Endothelial cell of umbilical vein (primary cell): ENCODE measurements at regions not wholly inside any gene's neighbourhood (a gene's known extent, or its start where the extent isn't known, plus 50 kb on each side); places are given as distances from the start of the nearest gene placed in this dataset.

ENCODE experiments used
- BruUV-seq: library from RNA; stranded (reverse); fragments of 400-500 nt; replicated peaks from 2 replicates; lab custom pipeline; 2021; lab: Mats Ljungman, UMichigan
- CTCF ChIA-PET: fragments of 300-600, 350-600 bp; sonication (Branson Sonifier 250); formaldehyde crosslinking; loops from one replicate; lab custom pipeline; 2021; ENCODE audit warnings: antibody characterized with exemption, inconsistent platforms; lab: Charles Lee
- POLR2A ChIA-PET: fragments of 300-600, 350-600 bp; sonication (Branson Sonifier 250); formaldehyde crosslinking; loops from one replicate; lab custom pipeline; 2021; ENCODE audit warnings: antibody characterized with exemption, inconsistent platforms; lab: Charles Lee
- DNase-seq: peaks from one replicate; pipeline ENCODE4 v3.0.0-alpha.2; 2011; ENCODE audit warnings: low read depth, low spot score
- FAIRE-seq: peaks from 2 replicates; lab custom pipeline; 2011; peaks lifted over from hg19 to GRCh38; lab: Jason Lieb, UNC
- H2AFZ ChIP-seq: 2 replicates; pipeline ENCODE4 v1.6.0; 2012; ENCODE audit warnings: low read depth, low read length, control low read depth, inconsistent platforms
- H3K27ac ChIP-seq: 2 replicates; pipeline ENCODE4 v1.5.1; 2011; ENCODE audit warnings: low read depth, mild to moderate bottlenecking, control low read depth, low read length, moderate library complexity; ENCODE audit not compliant: insufficient read depth
- H3K27me3 ChIP-seq, 2 experiments: 2 replicates each; pipeline versions ENCODE4 v1.6.0 to v1.6.1; 2011; ENCODE audit warnings: low read length in 2 of 2, mixed read lengths in 1 of 2; ENCODE audit not compliant: control insufficient read depth in 2 of 2, insufficient read depth in 2 of 2
- H3K36me3 ChIP-seq, 2 experiments: 2 replicates in 1 of 2; 3 replicates in 1 of 2; pipeline ENCODE4 v1.5.1; 2011; ENCODE audit warnings: low read length in 2 of 2, mild to moderate bottlenecking in 1 of 2, moderate library complexity in 1 of 2; ENCODE audit not compliant: control insufficient read depth in 2 of 2, insufficient read depth in 2 of 2; ENCODE audit errors: extremely low read depth in 1 of 2
- H3K4me1 ChIP-seq: 3 replicates; pipeline ENCODE4 v1.5.1; 2011; ENCODE audit warnings: mild to moderate bottlenecking, low read length; ENCODE audit not compliant: control insufficient read depth, insufficient read depth; ENCODE audit errors: extremely low read depth
- H3K4me2 ChIP-seq: 2 replicates; pipeline ENCODE4 v1.6.1; 2011; ENCODE audit warnings: low read length, control low read depth, mixed read lengths; ENCODE audit not compliant: insufficient read depth
- H3K4me3 ChIP-seq, 3 experiments: fragments of 200-600 bp in 1 of 3; sonication (generic), shearing (Covaris generic) in 1 of 3; replicated peaks in 1 of 3; 2 replicates each; pipeline ENCODE4 v1.5.1; 2011 to 2016; ENCODE audit warnings: control low read depth in 3 of 3, low read length in 3 of 3, mild to moderate bottlenecking in 2 of 3, inconsistent platforms in 1 of 3, low read depth in 1 of 3, moderate library complexity in 1 of 3; ENCODE audit not compliant: insufficient read depth in 1 of 3
- H3K79me2 ChIP-seq: 2 replicates; pipeline ENCODE4 v1.6.0; 2012; ENCODE audit warnings: low read length, inconsistent platforms; ENCODE audit not compliant: control insufficient read depth, insufficient read depth
- H3K9ac ChIP-seq: replicated peaks from 2 replicates; pipeline ENCODE3; 2011; ENCODE audit warnings: low read length, control low read depth; ENCODE audit not compliant: insufficient read depth; ENCODE audit errors: extremely low read depth
- H3K9me1 ChIP-seq: replicated peaks from 3 replicates; pipeline ENCODE4 v1.6.0; 2011; ENCODE audit warnings: mild to moderate bottlenecking, low read length; ENCODE audit not compliant: control insufficient read depth, insufficient read depth; ENCODE audit errors: extremely low read depth
- H3K9me3 ChIP-seq: replicated peaks from 2 replicates; pipeline ENCODE4 v1.5.1; 2012; ENCODE audit warnings: low read length, inconsistent platforms; ENCODE audit not compliant: control insufficient read depth, insufficient read depth
- H4K20me1 ChIP-seq: replicated peaks from 2 replicates; pipeline ENCODE3; 2011; ENCODE audit warnings: mild to moderate bottlenecking, low read length; ENCODE audit not compliant: control insufficient read depth, insufficient read depth; ENCODE audit errors: extremely low read depth
- EZH2 ChIP-seq: IDR thresholded peaks from 2 replicates; pipeline ENCODE4 v1.6.1; 2012; ENCODE audit warnings: borderline replicate concordance, low read depth, mild to moderate bottlenecking, moderate library complexity, low read length, inconsistent platforms; ENCODE audit not compliant: severe bottlenecking
- FOS ChIP-seq: IDR thresholded peaks from 2 replicates; pipeline ENCODE4 v1.6.1; 2011; ENCODE audit warnings: mild to moderate bottlenecking, low read length, moderate library complexity, borderline replicate concordance; ENCODE audit not compliant: insufficient read depth
- GATA2 ChIP-seq: IDR thresholded peaks from 2 replicates; pipeline ENCODE4 v1.7.0; 2011; ENCODE audit warnings: low read depth, mild to moderate bottlenecking, moderate library complexity, mixed read lengths, low read length; ENCODE audit not compliant: insufficient read length, insufficient read depth
- JUN ChIP-seq: IDR thresholded peaks from 2 replicates; pipeline ENCODE4 v1.6.1; 2011; ENCODE audit warnings: borderline replicate concordance, low read depth; ENCODE audit not compliant: insufficient read length, insufficient read depth
- POLR2A ChIP-seq: IDR thresholded peaks from 2 replicates; pipeline ENCODE4 v1.6.1; 2012; ENCODE audit warnings: low read depth, mild to moderate bottlenecking, control low read depth, low read length
- POLR2AphosphoS5 ChIP-seq: IDR thresholded peaks from 2 replicates; pipeline ENCODE4 v1.6.1; 2012; ENCODE audit warnings: low read depth, mild to moderate bottlenecking, control low read depth, low read length, moderate library complexity; ENCODE audit not compliant: insufficient read depth
- dilution Hi-C: fragments of 300-500 bp; cut with MboI; formaldehyde crosslinking; loops from one replicate; pipeline ENCODE4 v1.15.0; 2019; ENCODE audit warnings: low sequenced_read_pairs; ENCODE audit not compliant: extremely low pct_ligation_motif_present
- intact Hi-C: fragments of 100-400 bp; cut with micrococcal nuclease; formaldehyde crosslinking; loops from one replicate; pipeline ENCODE4 v1.10.0; 2022
- TF ChIP-seq, protein P1 (sequence below), 2 donors: IDR thresholded peaks; 1 replicate in 1 of 2; 2 replicates in 1 of 2; pipeline ENCODE4 v1.5.1; 2011; ENCODE audit warnings: low read length in 2 of 2, mild to moderate bottlenecking in 2 of 2, moderate library complexity in 2 of 2, control low read depth in 1 of 2, inconsistent platforms in 1 of 2, low read depth in 1 of 2; ENCODE audit not compliant: insufficient read depth in 1 of 2; ENCODE audit errors: extremely low read depth in 1 of 2
- TF ChIP-seq, protein P2 (sequence below): IDR thresholded peaks from 2 replicates; pipeline ENCODE4 v1.6.1; 2011; ENCODE audit not compliant: insufficient read depth, insufficient read length

DNA sequence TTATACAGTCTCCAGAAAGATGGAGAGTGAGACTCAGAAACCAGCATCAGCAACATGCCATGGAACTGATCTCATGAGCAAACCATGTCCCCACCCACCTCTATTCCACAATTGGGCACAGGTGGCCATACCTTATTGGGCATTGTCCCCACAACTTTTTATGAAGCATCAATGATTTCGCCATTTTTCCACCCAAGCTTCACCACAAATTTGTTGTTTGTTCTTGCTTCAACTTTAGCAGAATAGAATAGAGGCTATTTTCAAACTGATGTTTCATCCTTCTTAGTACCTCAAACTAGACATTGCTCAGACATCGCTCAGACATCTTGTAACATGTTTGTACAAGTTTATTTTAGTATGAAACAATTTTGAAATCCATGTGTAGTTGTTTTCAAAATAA, 112.5 kb upstream of the TMTC2 start:
- POLR2A ChIA-PET = no interaction called here
- no peak for DNase-seq
- H3K79me2 ChIP-seq = no peaks in the 10 kb centered on the region
- CTCF ChIA-PET = no interaction called here
- H3K27me3 ChIP-seq = no peaks in the 10 kb centered on the region
- no TSS peak for BruUV-seq
- no peak overlapping the region for H2AFZ ChIP-seq
- no peak overlapping the region for H3K27ac ChIP-seq
- no peaks in the 10 kb centered on the region for H3K36me3 ChIP-seq
- no peaks in the 10 kb centered on the region for H3K9me3 ChIP-seq
- intact Hi-C loops = no loop called here
- FAIRE-seq = no peak
- no peak overlapping the region for H3K4me3 ChIP-seq
- H3K4me1 ChIP-seq = no peaks in the 10 kb centered on the region
- no peak overlapping the region for H3K9ac ChIP-seq
- no peaks in the 10 kb centered on the region for H3K9me1 ChIP-seq
- TF ChIP-seq EZH2 = no peak
- TF ChIP-seq, protein P1, sequence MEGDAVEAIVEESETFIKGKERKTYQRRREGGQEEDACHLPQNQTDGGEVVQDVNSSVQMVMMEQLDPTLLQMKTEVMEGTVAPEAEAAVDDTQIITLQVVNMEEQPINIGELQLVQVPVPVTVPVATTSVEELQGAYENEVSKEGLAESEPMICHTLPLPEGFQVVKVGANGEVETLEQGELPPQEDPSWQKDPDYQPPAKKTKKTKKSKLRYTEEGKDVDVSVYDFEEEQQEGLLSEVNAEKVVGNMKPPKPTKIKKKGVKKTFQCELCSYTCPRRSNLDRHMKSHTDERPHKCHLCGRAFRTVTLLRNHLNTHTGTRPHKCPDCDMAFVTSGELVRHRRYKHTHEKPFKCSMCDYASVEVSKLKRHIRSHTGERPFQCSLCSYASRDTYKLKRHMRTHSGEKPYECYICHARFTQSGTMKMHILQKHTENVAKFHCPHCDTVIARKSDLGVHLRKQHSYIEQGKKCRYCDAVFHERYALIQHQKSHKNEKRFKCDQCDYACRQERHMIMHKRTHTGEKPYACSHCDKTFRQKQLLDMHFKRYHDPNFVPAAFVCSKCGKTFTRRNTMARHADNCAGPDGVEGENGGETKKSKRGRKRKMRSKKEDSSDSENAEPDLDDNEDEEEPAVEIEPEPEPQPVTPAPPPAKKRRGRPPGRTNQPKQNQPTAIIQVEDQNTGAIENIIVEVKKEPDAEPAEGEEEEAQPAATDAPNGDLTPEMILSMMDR (IDR thresholded peaks at IDR 0.05; ENCODE audit: extremely low read depth in 1 of 2, insufficient read depth in 1 of 2, low read depth in 1 of 2, low read length in 2 of 2) = no peak
- TF ChIP-seq POLR2AphosphoS5 = no peak
- TF ChIP-seq JUN = no peak
- TF ChIP-seq POLR2A = no peak
- no peak for TF ChIP-seq FOS
- no peak for TF ChIP-seq GATA2
- H4K20me1 ChIP-seq = no peaks in the 10 kb centered on the region
- dilution Hi-C loops = no loop called here
- no peak overlapping the region for H3K4me2 ChIP-seq

DNA sequence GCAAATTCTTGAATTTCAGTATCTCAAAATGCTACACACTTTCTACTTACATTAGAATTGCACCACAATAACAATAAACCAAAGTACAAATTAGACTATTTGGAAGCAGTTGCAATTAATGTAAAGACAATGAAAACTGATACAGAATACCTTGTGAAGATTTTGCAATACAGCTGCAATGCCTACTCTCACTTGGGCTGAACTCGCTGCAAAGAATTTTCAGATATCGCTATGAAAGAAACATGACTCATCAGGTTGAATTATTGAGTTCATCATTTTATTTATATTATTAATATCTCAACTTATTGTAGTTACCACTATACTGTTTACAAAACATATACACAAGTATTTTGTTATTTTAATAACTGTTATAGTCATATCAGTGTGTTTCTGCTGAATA, 108.0 kb upstream of the TMTC2 start:
- no TSS peak for BruUV-seq

More for the DNA sequence above, 108.0 kb upstream of the TMTC2 start:
- Histone ChIP-seq H3K36me3 (no peaks in the 10 kb centered on the region), H3K4me2 (no peak overlapping the region), H3K9me1 (no peaks in the 10 kb centered on the region), H3K79me2 (no peaks in the 10 kb centered on the region), H3K27ac (no peak overlapping the region), H3K4me1 (peaks cover 5% of the 10 kb centered on the region), H4K20me1 (no peaks in the 10 kb centered on the region), H3K4me3 (no peak overlapping the region), H3K27me3 (no peaks in the 10 kb centered on the region), H3K9ac (no peak overlapping the region), H3K9me3 (no peaks in the 10 kb centered on the region), H2AFZ (no peak overlapping the region)
- DNase-seq (no peak), FAIRE-seq (no peak)
- dilution Hi-C loops = no loop called here
- ChIA-PET CTCF (no interaction called here), POLR2A (no interaction called here)
- intact Hi-C loops = no loop called here
- TF ChIP-seq, protein P2, sequence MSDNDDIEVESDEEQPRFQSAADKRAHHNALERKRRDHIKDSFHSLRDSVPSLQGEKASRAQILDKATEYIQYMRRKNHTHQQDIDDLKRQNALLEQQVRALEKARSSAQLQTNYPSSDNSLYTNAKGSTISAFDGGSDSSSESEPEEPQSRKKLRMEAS = no peak
- no peak for TF ChIP-seq EZH2
- no peak for TF ChIP-seq POLR2AphosphoS5
